ENCODE measurements at regions not wholly inside any gene's neighbourhood (a gene's known extent, or its start where the extent isn't known, plus 50 kb on each side); places are given as distances from the start of the nearest gene placed in this dataset.

DNA sequence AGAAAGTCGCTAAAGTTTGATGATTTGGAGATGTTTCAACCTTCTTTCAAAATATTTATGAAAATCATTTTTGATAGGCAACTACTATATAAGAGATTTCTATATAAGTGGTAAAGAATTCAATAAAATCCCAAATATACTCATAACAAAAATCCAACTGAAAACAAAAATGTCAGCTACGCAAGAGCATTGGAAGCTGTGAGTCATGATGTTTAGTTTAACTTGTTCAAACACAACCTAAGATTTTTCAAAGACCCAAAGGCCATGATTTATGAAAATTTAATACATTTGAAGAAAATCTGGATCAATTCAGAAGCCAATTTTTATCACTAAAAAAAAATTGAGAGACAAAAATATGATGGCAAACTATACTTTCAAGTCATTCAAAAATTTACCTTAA, 226.6 kb downstream of the MZT1 start:
- CTCF ChIA-PET: no interaction called here
- no peaks in the 10 kb centered on the region for H3K27me3 Mint-ChIP-seq
- no peaks in the 10 kb centered on the region for H3K9me3 Mint-ChIP-seq
- H3K36me3 Mint-ChIP-seq (ENCODE audit: low read depth): no peaks in the 10 kb centered on the region
- TF ChIP-seq, protein P1, sequence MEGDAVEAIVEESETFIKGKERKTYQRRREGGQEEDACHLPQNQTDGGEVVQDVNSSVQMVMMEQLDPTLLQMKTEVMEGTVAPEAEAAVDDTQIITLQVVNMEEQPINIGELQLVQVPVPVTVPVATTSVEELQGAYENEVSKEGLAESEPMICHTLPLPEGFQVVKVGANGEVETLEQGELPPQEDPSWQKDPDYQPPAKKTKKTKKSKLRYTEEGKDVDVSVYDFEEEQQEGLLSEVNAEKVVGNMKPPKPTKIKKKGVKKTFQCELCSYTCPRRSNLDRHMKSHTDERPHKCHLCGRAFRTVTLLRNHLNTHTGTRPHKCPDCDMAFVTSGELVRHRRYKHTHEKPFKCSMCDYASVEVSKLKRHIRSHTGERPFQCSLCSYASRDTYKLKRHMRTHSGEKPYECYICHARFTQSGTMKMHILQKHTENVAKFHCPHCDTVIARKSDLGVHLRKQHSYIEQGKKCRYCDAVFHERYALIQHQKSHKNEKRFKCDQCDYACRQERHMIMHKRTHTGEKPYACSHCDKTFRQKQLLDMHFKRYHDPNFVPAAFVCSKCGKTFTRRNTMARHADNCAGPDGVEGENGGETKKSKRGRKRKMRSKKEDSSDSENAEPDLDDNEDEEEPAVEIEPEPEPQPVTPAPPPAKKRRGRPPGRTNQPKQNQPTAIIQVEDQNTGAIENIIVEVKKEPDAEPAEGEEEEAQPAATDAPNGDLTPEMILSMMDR (IDR thresholded peaks at IDR 0.05): no peak
- ATAC-seq (ENCODE audit: low read depth): no peak
- no peak overlapping the region for H3K27ac Mint-ChIP-seq
- no peaks in the 10 kb centered on the region for H3K4me1 Mint-ChIP-seq
- no peak overlapping the region for H3K4me3 Mint-ChIP-seq
- intact Hi-C loops (cut with micrococcal nuclease): no loop called here
- no peak for DNase-seq
- POLR2A ChIA-PET: no interaction called here

- DNase-seq: no peak
- Mint-ChIP-seq H3K4me3 (no peak overlapping the region), H3K4me1 (no peaks in the 10 kb centered on the region), H3K9me3 (no peaks in the 10 kb centered on the region), H3K27me3 (no peaks in the 10 kb centered on the region), H3K36me3 (ENCODE audit: low read depth) (no peaks in the 10 kb centered on the region), H3K27ac (no peak overlapping the region)
- TF ChIP-seq, protein P1 (IDR thresholded peaks at IDR 0.05): no peak
- CTCF ChIA-PET: no interaction called here
- no peak for ATAC-seq (ENCODE audit: low read depth)
- intact Hi-C loops (cut with micrococcal nuclease): no loop called here
- POLR2A ChIA-PET: no interaction called here
Measured at GRCh38 chr13:72495681-72496080, 231.7 kb downstream of the MZT1 start.

- ATAC-seq (ENCODE audit: low read depth) (no peak), DNase-seq (no peak)
- intact Hi-C loops (cut with micrococcal nuclease): no loop called here
- Mint-ChIP-seq H3K9me3 (no peaks in the 10 kb centered on the region), H3K36me3 (ENCODE audit: low read depth) (no peaks in the 10 kb centered on the region), H3K4me1 (no peaks in the 10 kb centered on the region), H3K27ac (no peak overlapping the region), H3K4me3 (no peak overlapping the region), H3K27me3 (no peaks in the 10 kb centered on the region)
- ChIA-PET CTCF (no interaction called here), POLR2A (no interaction called here)
- TF ChIP-seq, protein P1 (IDR thresholded peaks at IDR 0.05): no peak
Measured at GRCh38 chr13:72489751-72490150, 237.7 kb downstream of the MZT1 start.

- ChIA-PET POLR2A (no interaction called here), CTCF (no interaction called here)
- no peaks in the 10 kb centered on the region for H3K4me1 Mint-ChIP-seq
- no peaks in the 10 kb centered on the region for H3K36me3 Mint-ChIP-seq (ENCODE audit: low read depth)
- H3K27ac Mint-ChIP-seq: no peak overlapping the region
- ATAC-seq (ENCODE audit: low read depth) (no peak), DNase-seq (no peak)
- H3K4me3 Mint-ChIP-seq: no peak overlapping the region
- TF ChIP-seq, protein P1 (IDR thresholded peaks at IDR 0.05): no peak
- peaks cover 6% of the 10 kb centered on the region for H3K9me3 Mint-ChIP-seq
- intact Hi-C loops (cut with micrococcal nuclease): no loop called here
- no peaks in the 10 kb centered on the region for H3K27me3 Mint-ChIP-seq
Measured at GRCh38 chr13:72473321-72473720, 254.1 kb downstream of the MZT1 start.

DNA sequence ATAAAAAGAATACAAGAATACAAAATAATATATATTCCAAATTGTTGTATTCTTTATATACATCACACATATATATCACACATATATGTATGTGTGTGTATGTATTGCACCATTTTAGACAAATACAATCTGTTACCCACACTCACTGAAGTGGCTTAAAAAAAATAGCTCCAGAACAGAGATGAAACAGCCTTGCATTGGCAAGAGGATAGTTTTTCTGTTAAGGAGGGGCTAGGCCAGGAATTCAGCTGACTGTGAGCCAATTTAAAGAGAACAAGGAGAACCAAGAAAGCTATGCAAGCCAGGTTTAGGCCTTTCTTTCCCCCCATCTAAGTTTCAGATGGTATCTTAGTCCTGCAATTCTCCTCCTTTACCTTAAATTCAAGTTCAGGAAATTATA, 257.5 kb downstream of the MZT1 start:
- ATAC-seq (ENCODE audit: low read depth): no peak
- H3K9me3 Mint-ChIP-seq: peaks cover 3% of the 10 kb centered on the region
- POLR2A ChIA-PET: no interaction called here
- no peaks in the 10 kb centered on the region for H3K4me1 Mint-ChIP-seq
- DNase-seq: no peak
- CTCF ChIA-PET: no interaction called here
- no peaks in the 10 kb centered on the region for H3K27me3 Mint-ChIP-seq
- no peaks in the 10 kb centered on the region for H3K36me3 Mint-ChIP-seq (ENCODE audit: low read depth)
- intact Hi-C loops (cut with micrococcal nuclease): no loop called here
- no peak overlapping the region for H3K4me3 Mint-ChIP-seq
- TF ChIP-seq, protein P1 (IDR thresholded peaks at IDR 0.05): no peak
- H3K27ac Mint-ChIP-seq: no peak overlapping the region

Measured in activated B cell treated with CpG ODN at 0.5 μM for 24 hours (primary cell).